NCI-H146 treated with DMSO at 0.1 percent for 48 hours (cell line): ENCODE measurements at regions not wholly inside any gene's neighbourhood (a gene's known extent, or its start where the extent isn't known, plus 50 kb on each side); places are given as distances from the start of the nearest gene placed in this dataset.

Experiments
- DNase-seq: peaks from one replicate; lab custom pipeline; 2025; ENCODE audit not compliant: unreplicated experiment; lab: John Stamatoyannopoulos, UW

- DNase-seq = no peak
Measured at GRCh38 chr17:14918540-14918939, 346.6 kb downstream of the PMP22 start.

- no peak for DNase-seq
Measured at GRCh38 chr17:14910916-14911315, 354.2 kb downstream of the PMP22 start.

GRCh38 chr17:14904386-14904785, 360.7 kb downstream of the PMP22 start:
- no peak for DNase-seq

GRCh38 chr17:14903854-14904253, 361.3 kb downstream of the PMP22 start:
- DNase-seq = no peak

GRCh38 chr17:14902803-14903202, 362.3 kb downstream of the PMP22 start:
- no peak for DNase-seq

- no peak for DNase-seq
Measured at GRCh38 chr17:14902297-14902696, 362.8 kb downstream of the PMP22 start.

- DNase-seq = no peak
Measured at GRCh38 chr17:14901376-14901775, 363.8 kb downstream of the PMP22 start.

- DNase-seq = no peak
Measured at GRCh38 chr17:14886200-14886739, 378.9 kb downstream of the PMP22 start.

- no peak for DNase-seq
Measured at GRCh38 chr17:14882131-14882530, 383.0 kb downstream of the PMP22 start.

GRCh38 chr17:14875557-14876412, 389.3 kb downstream of the PMP22 start:
- no peak for DNase-seq

- DNase-seq = no peak
Measured at GRCh38 chr17:14873996-14874395, 391.1 kb downstream of the PMP22 start.

GRCh38 chr17:14873540-14873939, 391.6 kb downstream of the PMP22 start:
- no peak for DNase-seq

- DNase-seq = no peak
Measured at GRCh38 chr17:14871921-14872320, 393.2 kb downstream of the PMP22 start.

GRCh38 chr17:14866266-14866665, 398.9 kb downstream of the PMP22 start:
- no peak for DNase-seq

GRCh38 chr17:14864127-14864526, 401.0 kb downstream of the PMP22 start:
- no peak for DNase-seq

- no peak for DNase-seq
Measured at GRCh38 chr17:14859542-14859941, 405.6 kb downstream of the PMP22 start.

- no peak for DNase-seq
Measured at GRCh38 chr17:14856176-14856575, 408.9 kb downstream of the PMP22 start.

GRCh38 chr17:14854691-14855090, 410.4 kb downstream of the PMP22 start:
- no peak for DNase-seq

- peak; percentile 32 for DNase-seq
Measured at GRCh38 chr17:14845591-14846281, 419.4 kb downstream of the PMP22 start.

GRCh38 chr17:14843086-14843795, 421.9 kb downstream of the PMP22 start:
- no peak for DNase-seq

GRCh38 chr17:14840616-14841231, 424.4 kb downstream of the PMP22 start:
- DNase-seq = no peak
